ENCODE measurements at regions not wholly inside any gene's neighbourhood (a gene's known extent, or its start where the extent isn't known, plus 50 kb on each side); places are given as distances from the start of the nearest gene placed in this dataset.

- no peak overlapping the region for H3K4me3 ChIP-seq (ENCODE audit: low read depth, low read length)
- ChIA-PET POLR2A (no interaction called here), CTCF (no interaction called here)
- TF ChIP-seq, protein P1, sequence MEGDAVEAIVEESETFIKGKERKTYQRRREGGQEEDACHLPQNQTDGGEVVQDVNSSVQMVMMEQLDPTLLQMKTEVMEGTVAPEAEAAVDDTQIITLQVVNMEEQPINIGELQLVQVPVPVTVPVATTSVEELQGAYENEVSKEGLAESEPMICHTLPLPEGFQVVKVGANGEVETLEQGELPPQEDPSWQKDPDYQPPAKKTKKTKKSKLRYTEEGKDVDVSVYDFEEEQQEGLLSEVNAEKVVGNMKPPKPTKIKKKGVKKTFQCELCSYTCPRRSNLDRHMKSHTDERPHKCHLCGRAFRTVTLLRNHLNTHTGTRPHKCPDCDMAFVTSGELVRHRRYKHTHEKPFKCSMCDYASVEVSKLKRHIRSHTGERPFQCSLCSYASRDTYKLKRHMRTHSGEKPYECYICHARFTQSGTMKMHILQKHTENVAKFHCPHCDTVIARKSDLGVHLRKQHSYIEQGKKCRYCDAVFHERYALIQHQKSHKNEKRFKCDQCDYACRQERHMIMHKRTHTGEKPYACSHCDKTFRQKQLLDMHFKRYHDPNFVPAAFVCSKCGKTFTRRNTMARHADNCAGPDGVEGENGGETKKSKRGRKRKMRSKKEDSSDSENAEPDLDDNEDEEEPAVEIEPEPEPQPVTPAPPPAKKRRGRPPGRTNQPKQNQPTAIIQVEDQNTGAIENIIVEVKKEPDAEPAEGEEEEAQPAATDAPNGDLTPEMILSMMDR (IDR thresholded peaks at IDR 0.05; ENCODE audit: insufficient read depth, low read length, missing control alignments) = no peak
- DNase-seq (ENCODE audit: low read depth, low spot score) = no peak
Measured at GRCh38 chr6:95328231-95328630, 249.1 kb upstream of the MANEA start.

GRCh38 chr6:95352064-95352795, 225.1 kb upstream of the MANEA start:
- ChIA-PET CTCF (no interaction called here), POLR2A (no interaction called here)
- DNase-seq (ENCODE audit: low read depth, low spot score) = no peak
- no peak overlapping the region for H3K4me3 ChIP-seq (ENCODE audit: low read depth, low read length)
- TF ChIP-seq, protein P1 (IDR thresholded peaks at IDR 0.05; ENCODE audit: insufficient read depth, low read length, missing control alignments) = no peak

DNA sequence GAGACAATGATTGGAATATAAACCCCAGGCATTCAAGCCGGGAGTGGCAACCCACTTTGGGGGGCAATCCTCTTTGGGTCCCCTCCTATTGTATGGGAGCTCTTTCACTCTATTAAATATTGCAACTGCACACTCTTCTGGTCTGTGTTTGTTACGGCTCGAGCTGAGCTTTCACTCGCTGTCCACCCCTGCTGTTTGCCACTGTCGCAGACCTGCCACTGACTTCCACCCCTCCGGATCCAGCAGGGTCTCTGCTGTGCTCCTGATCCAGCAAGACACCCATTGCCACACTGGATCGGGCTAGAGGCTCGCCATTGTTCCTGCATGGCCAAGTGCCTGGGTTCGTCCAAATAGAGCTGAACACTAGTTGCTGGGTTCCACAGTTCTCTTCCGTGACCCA, 222.8 kb upstream of the MANEA start:
- CTCF ChIA-PET = no interaction called here
- POLR2A ChIA-PET = no interaction called here
- TF ChIP-seq, protein P1 (IDR thresholded peaks at IDR 0.05; ENCODE audit: insufficient read depth, low read length, missing control alignments) = no peak
- no peak overlapping the region for H3K4me3 ChIP-seq (ENCODE audit: low read depth, low read length)
- no peak for DNase-seq (ENCODE audit: low read depth, low spot score)

- H3K4me3 ChIP-seq (ENCODE audit: low read depth, low read length) = no peak overlapping the region
- DNase-seq (ENCODE audit: low read depth, low spot score) = no peak
- CTCF ChIA-PET = no interaction called here
- TF ChIP-seq, protein P1 (IDR thresholded peaks at IDR 0.05; ENCODE audit: insufficient read depth, low read length, missing control alignments) = no peak
- POLR2A ChIA-PET = no interaction called here
Measured at GRCh38 chr6:95357380-95358020, 219.8 kb upstream of the MANEA start.

GRCh38 chr6:95364016-95364604, 213.2 kb upstream of the MANEA start:
- ChIA-PET CTCF (no interaction called here), POLR2A (no interaction called here)
- no peak overlapping the region for H3K4me3 ChIP-seq (ENCODE audit: low read depth, low read length)
- TF ChIP-seq, protein P1 (IDR thresholded peaks at IDR 0.05; ENCODE audit: insufficient read depth, low read length, missing control alignments) = no peak
- DNase-seq (ENCODE audit: low read depth, low spot score) = no peak

DNA sequence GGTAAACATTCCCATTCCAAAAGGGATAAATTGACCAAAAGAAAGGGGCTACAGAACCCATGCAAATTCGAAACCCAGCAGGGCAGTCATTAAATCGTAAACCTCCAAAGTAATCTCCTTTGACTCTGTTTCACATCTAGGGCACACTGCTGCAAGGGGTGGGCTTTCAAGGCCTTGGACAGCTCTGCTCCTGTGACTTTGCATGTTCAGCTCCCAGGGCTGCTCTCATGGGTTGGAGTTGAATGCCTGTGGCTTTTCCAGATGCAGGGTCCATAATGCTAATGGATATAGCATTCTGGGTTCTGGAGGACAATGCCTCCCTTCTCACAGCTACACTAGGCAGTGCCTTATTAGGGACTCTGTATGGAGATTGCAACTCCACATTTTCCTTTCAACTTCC, 211.9 kb upstream of the MANEA start:
- TF ChIP-seq, protein P1 (IDR thresholded peaks at IDR 0.05; ENCODE audit: insufficient read depth, low read length, missing control alignments) = no peak
- no peak overlapping the region for H3K4me3 ChIP-seq (ENCODE audit: low read depth, low read length)
- DNase-seq (ENCODE audit: low read depth, low spot score) = no peak
- ChIA-PET CTCF (no interaction called here), POLR2A (no interaction called here)
